HFFc6 (cell line): ENCODE measurements at regions not wholly inside any gene's neighbourhood (a gene's known extent, or its start where the extent isn't known, plus 50 kb on each side); places are given as distances from the start of the nearest gene placed in this dataset.

Experiments
- DNase-seq: peaks from one replicate; pipeline ENCODE4 v3.0.0-alpha.2; 2018
- H3K27ac Mint-ChIP-seq: 2 replicates; pipeline ENCODE4 v1.8.0; 2020; ENCODE audit warnings: mild to moderate bottlenecking, mixed read lengths
- H3K27me3 Mint-ChIP-seq: 2 replicates; pipeline ENCODE4 v1.8.0; 2021; ENCODE audit warnings: mild to moderate bottlenecking, moderate library complexity, mixed read lengths; ENCODE audit not compliant: insufficient read depth
- H3K36me3 Mint-ChIP-seq: 2 replicates; pipeline ENCODE4 v1.8.0; 2021; ENCODE audit warnings: low read depth, mixed read lengths
- H3K4me1 Mint-ChIP-seq: 2 replicates; pipeline ENCODE4 v1.8.0; 2020; ENCODE audit warnings: low read depth, mixed read lengths
- H3K4me3 Mint-ChIP-seq: 2 replicates; pipeline ENCODE4 v1.8.0; 2020; ENCODE audit warnings: mild to moderate bottlenecking, moderate library complexity, mixed read lengths
- H3K9me3 Mint-ChIP-seq: 2 replicates; pipeline ENCODE4 v1.8.0; 2020; ENCODE audit warnings: mild to moderate bottlenecking, mixed read lengths
- TF ChIP-seq, protein P1 (sequence below): fragments of 200-600 bp; sonication (generic); IDR thresholded peaks from 2 replicates; pipeline ENCODE4 v1.5.0; 2021; ENCODE audit warnings: antibody characterized with exemption, mild to moderate bottlenecking

DNA sequence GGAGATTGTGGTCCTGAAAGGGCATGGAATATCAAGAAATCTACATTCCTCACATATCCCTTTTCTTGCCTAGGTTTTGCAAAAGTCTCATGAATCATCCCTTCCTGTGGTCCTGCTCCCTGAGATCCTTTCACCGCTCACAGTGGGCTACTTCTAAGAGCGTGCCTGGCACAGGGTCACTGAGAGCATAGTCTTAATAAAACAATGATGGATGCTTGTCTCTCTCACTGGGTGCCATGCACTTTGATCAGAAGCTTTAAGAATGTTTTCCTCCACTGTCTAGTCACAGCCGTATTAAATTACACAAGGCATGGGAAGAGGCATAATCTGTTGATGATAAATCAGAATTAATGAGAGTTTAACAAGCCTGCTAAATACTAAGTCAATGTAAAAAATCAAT, 269.7 kb upstream of the ATP10A start:
- Mint-ChIP-seq H3K27ac (no peak overlapping the region), H3K4me1 (no peaks in the 10 kb centered on the region), H3K27me3 (peaks cover 16% of the 10 kb centered on the region), H3K9me3 (no peaks in the 10 kb centered on the region), H3K36me3 (no peaks in the 10 kb centered on the region), H3K4me3 (no peak overlapping the region)
- DNase-seq: no peak
- TF ChIP-seq, protein P1, sequence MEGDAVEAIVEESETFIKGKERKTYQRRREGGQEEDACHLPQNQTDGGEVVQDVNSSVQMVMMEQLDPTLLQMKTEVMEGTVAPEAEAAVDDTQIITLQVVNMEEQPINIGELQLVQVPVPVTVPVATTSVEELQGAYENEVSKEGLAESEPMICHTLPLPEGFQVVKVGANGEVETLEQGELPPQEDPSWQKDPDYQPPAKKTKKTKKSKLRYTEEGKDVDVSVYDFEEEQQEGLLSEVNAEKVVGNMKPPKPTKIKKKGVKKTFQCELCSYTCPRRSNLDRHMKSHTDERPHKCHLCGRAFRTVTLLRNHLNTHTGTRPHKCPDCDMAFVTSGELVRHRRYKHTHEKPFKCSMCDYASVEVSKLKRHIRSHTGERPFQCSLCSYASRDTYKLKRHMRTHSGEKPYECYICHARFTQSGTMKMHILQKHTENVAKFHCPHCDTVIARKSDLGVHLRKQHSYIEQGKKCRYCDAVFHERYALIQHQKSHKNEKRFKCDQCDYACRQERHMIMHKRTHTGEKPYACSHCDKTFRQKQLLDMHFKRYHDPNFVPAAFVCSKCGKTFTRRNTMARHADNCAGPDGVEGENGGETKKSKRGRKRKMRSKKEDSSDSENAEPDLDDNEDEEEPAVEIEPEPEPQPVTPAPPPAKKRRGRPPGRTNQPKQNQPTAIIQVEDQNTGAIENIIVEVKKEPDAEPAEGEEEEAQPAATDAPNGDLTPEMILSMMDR: no peak

DNA sequence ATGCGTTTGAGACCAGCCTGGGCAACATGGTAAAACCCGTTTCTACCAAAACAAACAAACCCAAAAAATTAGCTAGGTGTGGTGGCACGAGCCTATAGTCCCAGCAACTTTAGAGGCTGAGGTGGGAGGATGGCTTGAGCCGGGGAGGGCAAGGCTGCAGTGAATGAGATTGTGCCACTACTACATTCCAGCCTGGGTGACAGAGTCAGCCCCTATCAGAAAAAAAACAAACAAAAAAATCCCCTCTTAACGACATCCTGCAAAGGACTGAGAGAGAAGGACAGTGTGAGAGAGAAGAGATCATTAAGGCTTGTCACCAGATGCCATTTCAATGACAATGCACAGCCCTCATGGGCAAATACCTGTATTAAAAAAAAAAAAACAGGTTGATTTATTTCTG, 266.7 kb upstream of the ATP10A start:
- Mint-ChIP-seq H3K4me3 (no peak overlapping the region), H3K36me3 (no peaks in the 10 kb centered on the region), H3K9me3 (peaks cover 3% of the 10 kb centered on the region; the same call in 1 of the 2 replicates), H3K27ac (no peak overlapping the region), H3K4me1 (no peaks in the 10 kb centered on the region), H3K27me3 (peaks cover 18% of the 10 kb centered on the region)
- TF ChIP-seq, protein P1: no peak
- no peak for DNase-seq

DNA sequence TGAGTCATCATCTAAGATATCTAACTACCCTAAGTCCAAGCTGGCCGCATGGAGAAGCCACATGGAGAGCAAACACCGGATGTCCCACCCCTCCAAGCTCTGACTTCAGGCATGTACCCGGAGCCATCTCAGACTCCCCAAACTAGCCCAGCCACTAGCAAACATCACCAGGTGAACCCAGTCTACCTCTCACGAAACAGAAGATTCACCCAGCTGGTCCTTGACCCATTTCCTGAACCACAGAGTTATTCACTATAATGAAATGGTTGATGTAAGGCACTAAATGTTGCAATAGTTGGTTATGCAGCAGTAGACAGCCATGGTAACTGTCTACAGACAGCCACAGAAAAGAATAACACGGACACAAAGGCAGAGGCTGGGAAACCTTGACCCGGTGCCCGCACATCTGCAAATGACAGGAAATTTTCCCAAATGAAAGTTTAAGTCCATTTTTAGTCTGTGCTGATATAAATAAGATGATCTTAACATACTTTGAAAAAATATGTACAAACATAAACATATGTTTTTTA, 265.5 kb upstream of the ATP10A start:
- H3K36me3 Mint-ChIP-seq: no peaks in the 10 kb centered on the region

DNA sequence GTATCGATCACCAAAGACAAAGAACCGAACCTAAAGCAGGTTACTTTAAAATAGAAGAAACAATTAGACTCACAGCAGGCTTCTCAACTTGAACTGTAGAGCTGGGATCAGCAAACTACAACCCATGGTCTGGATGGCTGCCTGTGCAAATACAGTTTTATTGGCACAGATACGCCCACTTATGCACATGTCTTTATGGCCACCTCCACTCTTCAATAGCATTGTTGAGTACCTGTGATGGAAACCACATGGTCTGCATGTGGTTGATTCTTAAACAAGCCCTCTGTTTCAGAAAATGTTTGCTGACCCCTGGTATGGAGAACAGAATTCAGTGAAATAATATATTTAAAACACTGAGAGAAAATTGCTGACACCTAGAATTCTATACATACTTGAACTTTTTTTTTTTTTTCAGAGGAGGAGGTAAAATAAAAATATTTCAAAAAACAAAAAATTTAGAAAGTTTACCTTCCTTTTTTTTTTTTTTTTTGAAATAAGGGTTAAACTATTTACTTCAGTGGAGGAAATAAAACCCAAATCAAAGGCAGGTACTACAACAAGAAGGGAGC, 263.8 kb upstream of the ATP10A start:
- H3K27ac Mint-ChIP-seq: no peak overlapping the region
- no peak overlapping the region for H3K4me3 Mint-ChIP-seq
- DNase-seq: no peak
- TF ChIP-seq, protein P1: no peak
- H3K27me3 Mint-ChIP-seq: peaks cover 14% of the 10 kb centered on the region
- H3K36me3 Mint-ChIP-seq: no peaks in the 10 kb centered on the region
- H3K4me1 Mint-ChIP-seq: no peaks in the 10 kb centered on the region
- peaks cover 3% of the 10 kb centered on the region; the same call in 1 of the 2 replicates for H3K9me3 Mint-ChIP-seq

More for the DNA sequence above, 265.5 kb upstream of the ATP10A start:
- H3K9me3 Mint-ChIP-seq: peaks cover 3% of the 10 kb centered on the region; the same call in 1 of the 2 replicates
- H3K27ac Mint-ChIP-seq: no peak overlapping the region
- TF ChIP-seq, protein P1: no peak
- peaks cover 16% of the 10 kb centered on the region for H3K27me3 Mint-ChIP-seq
- DNase-seq: no peak
- no peaks in the 10 kb centered on the region for H3K4me1 Mint-ChIP-seq
- no peak overlapping the region for H3K4me3 Mint-ChIP-seq

DNA sequence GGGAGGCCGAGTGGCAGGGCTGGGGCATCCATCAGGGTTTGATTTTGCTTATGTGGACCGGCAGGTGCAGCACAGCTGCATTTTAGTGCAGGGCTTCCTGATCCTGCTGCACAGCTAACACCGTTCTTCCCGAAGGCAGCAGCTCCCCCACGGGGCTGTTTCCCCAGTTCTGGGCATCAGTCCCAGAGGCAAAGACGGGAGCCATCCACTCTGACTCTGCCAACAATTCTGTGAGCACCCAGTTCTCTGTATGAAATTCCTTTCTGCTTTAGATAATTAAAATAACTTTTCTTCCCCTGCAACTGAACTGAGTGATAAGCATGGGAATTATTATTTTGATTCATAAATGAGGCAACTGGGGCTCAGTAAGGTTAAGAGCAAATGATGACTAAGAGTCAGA, 262.9 kb upstream of the ATP10A start:
- H3K27ac Mint-ChIP-seq: no peak overlapping the region
- H3K9me3 Mint-ChIP-seq: peaks cover 3% of the 10 kb centered on the region; the same call in 1 of the 2 replicates
- H3K4me3 Mint-ChIP-seq: no peak overlapping the region
- no peaks in the 10 kb centered on the region for H3K4me1 Mint-ChIP-seq
- peaks cover 15% of the 10 kb centered on the region for H3K27me3 Mint-ChIP-seq
- TF ChIP-seq, protein P1: no peak
- no peak for DNase-seq
- no peaks in the 10 kb centered on the region for H3K36me3 Mint-ChIP-seq
